ENCODE measurements at regions not wholly inside any gene's neighbourhood (a gene's known extent, or its start where the extent isn't known, plus 50 kb on each side); places are given as distances from the start of the nearest gene placed in this dataset.

DNA sequence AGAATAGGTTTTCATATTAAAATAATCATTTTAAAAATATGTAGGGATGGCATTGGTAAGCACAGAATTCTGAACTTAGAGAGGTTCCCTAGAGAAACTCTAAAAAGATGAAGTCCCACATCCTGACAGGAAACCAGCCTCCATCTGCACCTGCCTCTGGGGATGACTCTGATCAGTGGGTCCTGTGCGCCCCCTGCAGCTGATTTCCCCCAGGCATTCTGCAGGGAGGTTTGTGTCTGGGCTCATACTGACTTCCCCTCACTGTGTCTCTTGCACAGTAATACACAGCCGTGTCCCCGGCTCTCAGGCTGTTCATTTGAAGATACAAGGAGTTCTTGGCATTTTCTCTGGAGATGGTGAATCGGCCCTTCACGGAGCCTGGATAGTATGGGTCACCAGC, 602.9 kb downstream of the TMEM121 start:
- TF ChIP-seq POLR2A (IDR thresholded peaks at IDR 0.05; ENCODE audit: low read depth, low read length) (no peak), POLR2AphosphoS5 (IDR thresholded peaks at IDR 0.05; ENCODE audit: low read depth, low read length) (no peak), TAF1 (IDR thresholded peaks at IDR 0.05; ENCODE audit: borderline replicate concordance, low read depth, low read length) (no peak)
